HL-60/S4 (cell line): ENCODE measurements at regions not wholly inside any gene's neighbourhood (a gene's known extent, or its start where the extent isn't known, plus 50 kb on each side); places are given as distances from the start of the nearest gene placed in this dataset.
"Not testable (repeated sequence)": the region's sequence is repeated elsewhere in the genome, so short reads cannot be mapped to it uniquely, and the experiment has no call there.

ENCODE experiments used
- in situ Hi-C: fragments of 300-500 bp; cut with MboI; formaldehyde crosslinking; loops from 2 replicates; pipeline ENCODE4 v1.14.3; 2022; ENCODE audit warnings: low sequenced_read_pairs

DNA sequence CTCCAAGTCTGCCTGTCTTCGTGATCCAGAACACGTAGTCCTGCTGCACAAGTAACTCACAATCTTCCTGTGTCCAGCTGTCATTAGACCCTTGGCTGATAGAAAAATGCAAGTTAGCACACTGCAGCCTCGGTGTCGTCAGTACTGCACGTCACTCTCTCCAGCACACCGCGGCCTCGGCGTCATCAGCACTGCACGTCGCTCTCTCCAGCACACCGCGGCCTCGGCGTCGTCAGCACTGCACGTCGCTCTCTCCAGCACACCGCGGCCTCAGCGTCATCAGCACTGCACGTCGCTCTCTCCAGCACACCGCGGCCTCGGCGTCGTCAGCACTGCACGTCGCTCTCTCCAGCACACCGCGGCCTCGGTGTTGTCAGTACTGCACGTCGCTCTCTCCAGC lies 160.0 kb downstream of the FOXL1 start:
- in situ Hi-C loops, result not testable (repeated sequence)

GRCh38 chr16:86739178-86739577 lies 160.8 kb downstream of the FOXL1 start:
- in situ Hi-C loops, result no loop called here

DNA sequence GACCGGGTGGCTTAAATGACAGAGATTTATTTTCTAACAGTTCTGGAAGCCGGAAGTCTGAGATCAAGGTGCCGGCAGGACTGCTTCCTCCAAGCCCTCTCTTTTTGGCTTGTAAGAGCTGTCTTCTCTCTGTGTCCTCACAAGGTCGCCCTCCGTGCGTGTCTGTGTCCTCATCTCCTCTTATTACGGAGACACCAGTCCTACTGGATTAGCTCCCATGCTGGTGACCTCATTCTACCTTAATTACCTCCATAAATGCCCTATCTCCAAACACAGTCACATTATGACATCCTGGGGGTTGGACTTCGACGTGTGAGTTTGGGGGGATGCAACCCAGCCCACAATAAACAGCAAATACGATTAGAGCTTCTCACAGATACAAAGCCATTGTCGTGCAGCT lies 161.5 kb downstream of the FOXL1 start:
- in situ Hi-C loops, result no loop called here

DNA sequence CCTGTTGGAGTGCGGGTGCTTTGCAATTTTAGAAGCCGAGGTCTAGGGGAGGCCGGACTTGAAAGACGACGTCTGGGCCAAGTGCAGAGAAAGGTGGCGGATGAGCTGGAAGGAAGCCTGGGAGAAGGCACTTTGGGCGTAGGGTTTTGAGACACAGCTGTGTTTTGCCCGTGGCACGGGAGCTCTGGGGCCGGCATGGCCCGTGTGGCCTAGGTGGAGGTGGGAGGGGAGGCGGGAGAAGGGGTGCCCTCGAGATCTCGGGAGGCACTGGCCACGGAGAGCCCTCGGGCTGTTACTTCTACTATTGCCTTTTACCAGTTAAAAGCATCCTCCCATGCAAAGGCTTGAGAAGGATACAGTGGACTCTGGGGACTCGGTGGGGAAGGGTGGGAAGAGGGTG lies 161.9 kb downstream of the FOXL1 start:
- in situ Hi-C loops, result no loop called here

GRCh38 chr16:86740906-86741799 lies 162.8 kb downstream of the FOXL1 start:
- in situ Hi-C loops, result no loop called here

- in situ Hi-C loops, result no loop called here
These were observed 169.4 kb downstream of the FOXL1 start for GRCh38 chr16:86747761-86748160.

DNA sequence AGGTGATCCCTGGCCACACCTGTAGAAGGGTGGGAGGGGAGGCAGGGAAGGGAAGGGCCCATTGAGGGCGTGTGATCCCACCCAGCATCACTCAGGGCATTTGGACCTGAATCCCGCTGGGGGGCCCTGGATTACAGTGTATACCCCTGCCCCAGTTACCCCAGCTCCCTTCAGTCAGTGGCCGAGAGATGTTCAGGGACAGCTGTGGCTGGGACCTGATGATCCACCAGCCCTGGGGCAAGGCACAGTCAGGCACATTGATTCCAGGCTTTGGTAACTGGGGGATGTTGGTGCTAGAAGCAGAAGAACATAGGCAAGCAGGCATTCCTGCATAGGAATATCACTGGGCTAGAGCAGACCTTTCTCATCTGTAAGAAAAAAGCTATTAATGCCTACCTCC lies 170.3 kb downstream of the FOXL1 start:
- in situ Hi-C loops, result no loop called here

DNA sequence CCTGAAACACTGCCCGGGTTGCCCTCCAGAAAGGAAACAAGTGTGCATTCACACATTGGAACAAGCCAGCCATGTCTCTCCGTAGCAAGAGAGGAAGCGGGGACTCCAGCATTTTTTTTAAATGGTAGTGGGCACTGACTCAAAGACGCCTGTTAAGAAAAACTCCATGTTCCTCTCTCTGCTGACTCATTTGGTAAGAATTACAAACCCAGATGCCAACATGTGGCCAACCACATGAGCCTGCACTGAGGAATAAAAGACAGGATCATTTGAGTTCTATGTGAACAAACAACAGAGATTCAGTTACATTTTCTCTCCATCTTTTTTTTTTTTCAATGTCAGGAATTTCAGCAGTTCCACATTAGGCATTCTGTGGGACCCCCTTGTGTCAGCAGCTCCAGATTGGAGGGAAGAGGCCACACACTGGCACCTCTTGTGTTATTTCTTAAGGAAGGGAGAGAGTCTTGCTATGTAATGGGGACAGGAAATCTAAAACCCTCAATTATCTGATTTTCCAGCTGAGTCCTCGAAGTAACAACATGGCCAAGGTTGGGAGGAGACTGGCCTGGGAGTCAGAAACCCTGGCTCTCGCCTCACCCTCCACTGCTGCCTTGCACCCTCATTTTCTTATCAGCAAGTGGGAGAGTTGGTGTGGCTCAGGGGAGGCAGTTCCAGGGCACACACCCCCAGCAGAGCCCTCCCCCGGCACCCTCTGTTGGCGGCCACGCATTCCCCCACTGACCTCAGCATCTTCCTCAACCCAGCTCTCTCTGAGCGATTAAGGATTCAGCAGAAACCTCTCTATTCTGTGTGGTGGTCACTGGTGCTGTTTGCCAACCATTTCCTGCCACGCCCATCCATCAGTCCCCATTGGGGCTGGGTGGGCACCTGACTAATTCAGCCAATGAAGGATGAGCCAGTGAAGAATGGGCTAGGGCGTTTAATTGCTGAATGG lies 173.0 kb downstream of the FOXL1 start:
- in situ Hi-C loops, result no loop called here

GRCh38 chr16:86752582-86753175 lies 174.3 kb downstream of the FOXL1 start:
- in situ Hi-C loops, result no loop called here

DNA sequence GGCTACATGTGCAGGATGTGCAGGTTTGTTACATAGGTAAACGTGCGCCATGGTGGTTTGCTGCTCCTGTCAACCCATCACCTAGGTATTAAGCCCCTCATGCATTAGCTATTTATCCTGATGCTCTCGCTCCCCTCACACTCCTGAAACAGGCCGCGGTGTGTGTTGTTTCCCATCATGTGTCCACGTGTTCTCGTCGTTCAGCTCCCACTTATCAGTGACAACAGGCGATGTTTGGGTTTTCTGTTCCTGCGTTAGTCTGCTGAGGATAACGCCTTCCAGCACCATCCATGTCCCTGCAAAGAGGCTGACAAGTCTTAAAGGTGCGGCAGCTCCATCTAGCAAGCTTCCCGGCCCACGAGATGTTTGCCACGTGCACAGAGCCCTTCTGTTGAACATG lies 175.1 kb downstream of the FOXL1 start:
- in situ Hi-C loops, result no loop called here

GRCh38 chr16:86755571-86756006 lies 177.2 kb downstream of the FOXL1 start:
- in situ Hi-C loops, result no loop called here

GRCh38 chr16:86756882-86757703 lies 178.7 kb downstream of the FOXL1 start:
- in situ Hi-C loops, result no loop called here

DNA sequence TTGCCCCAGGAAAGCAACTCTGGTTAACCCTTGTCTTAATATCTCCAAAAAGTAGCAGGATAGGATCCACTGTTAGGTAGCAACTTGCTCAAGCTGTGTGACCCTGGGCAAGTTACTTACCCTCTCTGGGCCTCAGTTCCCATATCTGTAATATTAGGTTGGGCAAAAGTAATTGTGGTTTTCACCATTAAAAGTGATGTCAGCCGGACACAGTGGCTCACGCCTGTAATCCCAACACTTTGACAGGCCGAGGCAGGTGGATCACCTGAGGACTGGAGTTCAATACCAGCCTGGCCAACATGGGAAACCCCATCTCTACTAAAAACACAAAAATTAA lies 179.3 kb downstream of the FOXL1 start:
- in situ Hi-C loops, result no loop called here

- in situ Hi-C loops, result no loop called here
These were observed 180.6 kb downstream of the FOXL1 start for GRCh38 chr16:86758932-86759331.

- in situ Hi-C loops, result no loop called here
These were observed 183.0 kb downstream of the FOXL1 start for GRCh38 chr16:86761111-86762031.

DNA sequence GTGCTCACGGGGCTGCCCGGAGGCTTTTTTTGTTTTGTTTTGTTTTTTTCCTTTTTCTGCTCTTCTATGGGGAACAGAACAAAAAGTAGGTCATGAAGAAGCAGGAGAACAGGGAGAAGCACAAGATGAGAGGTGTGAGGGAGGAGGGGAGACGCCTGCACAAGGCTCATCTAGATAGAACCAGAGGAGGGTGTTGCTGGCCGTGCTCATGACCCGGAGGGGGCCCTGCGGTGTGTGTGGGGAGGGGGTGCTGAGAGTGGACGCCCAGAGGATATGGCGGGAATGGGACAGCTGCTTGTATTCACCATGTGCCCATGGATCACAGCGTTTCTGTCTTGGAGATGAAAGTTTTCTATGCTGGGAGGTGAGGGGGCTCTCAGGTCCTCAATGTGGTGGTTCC lies 183.7 kb downstream of the FOXL1 start:
- in situ Hi-C loops, result no loop called here

DNA sequence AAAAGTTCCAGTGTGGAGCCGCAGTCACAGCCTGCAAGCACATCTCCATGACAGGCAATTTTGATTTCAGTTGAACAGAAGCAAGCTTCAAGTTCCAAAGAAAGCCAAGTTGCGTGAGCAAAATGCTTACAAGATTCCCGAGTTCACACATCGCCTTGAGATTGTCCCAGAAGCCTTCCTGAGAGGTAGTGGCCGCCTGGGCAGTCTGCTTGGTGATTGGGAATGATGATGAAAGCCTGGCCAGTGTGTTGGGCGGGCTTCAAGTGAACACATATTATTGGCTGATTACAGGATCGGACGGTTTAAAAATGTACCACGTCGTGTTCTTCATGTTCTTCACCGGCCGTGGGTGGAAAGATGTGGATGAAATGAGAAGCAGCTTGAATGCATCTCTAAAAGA lies 185.5 kb downstream of the FOXL1 start:
- in situ Hi-C loops, result no loop called here

DNA sequence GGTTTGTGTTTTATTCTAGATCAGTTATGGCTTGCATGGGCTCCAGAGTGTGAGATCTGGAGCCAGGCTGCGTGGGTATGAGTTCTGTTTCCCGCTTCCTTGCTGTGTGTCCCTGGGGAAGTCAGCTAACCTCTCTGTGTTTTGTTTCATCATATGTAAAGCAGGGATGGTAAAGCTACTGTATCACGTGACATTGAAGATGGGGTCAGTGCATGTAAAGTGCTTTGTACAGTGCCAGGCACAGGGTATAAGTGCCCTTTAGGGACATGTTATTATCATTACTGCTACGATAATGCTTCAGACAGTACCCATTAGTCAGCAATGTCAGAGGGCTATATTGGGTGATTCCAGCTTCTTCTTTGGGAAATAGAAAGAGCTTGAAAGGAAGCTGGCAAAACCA lies 186.2 kb downstream of the FOXL1 start:
- in situ Hi-C loops, result no loop called here

DNA sequence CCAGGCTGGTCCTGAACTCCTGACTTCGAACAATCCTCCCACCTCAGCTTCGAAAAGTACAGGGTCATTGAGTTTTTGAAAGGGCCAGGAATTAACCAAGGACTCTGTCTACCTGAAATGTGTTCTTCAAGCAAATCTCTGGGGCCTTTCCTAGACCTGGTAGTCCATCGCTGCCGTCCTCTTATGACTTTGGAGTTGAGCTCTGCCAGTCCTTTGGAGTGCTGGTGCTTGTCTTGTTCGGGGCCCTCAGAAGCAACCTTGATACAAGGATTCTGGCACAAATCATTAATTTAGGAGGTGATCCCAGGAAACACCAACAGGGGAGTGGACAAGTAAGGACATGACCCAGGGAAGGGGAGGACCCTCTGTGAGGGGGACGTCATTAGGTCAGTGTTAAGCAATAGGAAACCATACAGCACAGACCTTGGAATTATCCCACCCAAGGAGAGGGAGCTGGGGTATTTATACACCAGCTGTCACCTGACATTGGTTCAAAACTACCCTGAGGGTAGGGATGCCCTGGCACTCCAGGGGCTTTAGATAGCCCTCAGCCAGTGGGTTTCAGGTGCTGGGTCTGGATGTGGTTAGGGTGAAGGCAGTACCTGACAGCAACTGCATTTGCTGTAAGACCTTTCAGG lies 187.2 kb downstream of the FOXL1 start:
- in situ Hi-C loops, result no loop called here
